Spleen (tissue), 7 donors: ENCODE measurements at regions not wholly inside any gene's neighbourhood (a gene's known extent, or its start where the extent isn't known, plus 50 kb on each side); places are given as distances from the start of the nearest gene placed in this dataset.

Experiments used
- POLR2A ChIP-seq, 3 donors: fragments of 450-650 bp; IDR thresholded peaks; one replicate each; pipeline ENCODE4 v1.5.1; 2017; ENCODE audit warnings: antibody characterized with exemption in 3 of 3, mild to moderate bottlenecking in 1 of 3
- TF ChIP-seq, protein P1 (sequence below), 11 experiments: fragments of 200-600 bp in 7 of 11; fragments of 450-650 bp in 4 of 11; sonication (generic) in 4 of 11; IDR thresholded peaks in 8 of 11; conservative IDR thresholded peaks in 3 of 11; 1 replicate in 7 of 11; 2 replicates in 4 of 11; pipeline versions ENCODE4 v1.4.0 to v1.8.0; 2016 to 2021; ENCODE audit warnings: antibody characterized with exemption in 11 of 11, inconsistent platforms in 4 of 11, mild to moderate bottlenecking in 1 of 11
- donor health status: DM: no; HTN: no; CAD: no; lungs with moderate emphysema.
- donor health status: DM: no; HTN: no; CAD: no.
- donor health status: DM: no; HTN: no; CAD: no.

DNA sequence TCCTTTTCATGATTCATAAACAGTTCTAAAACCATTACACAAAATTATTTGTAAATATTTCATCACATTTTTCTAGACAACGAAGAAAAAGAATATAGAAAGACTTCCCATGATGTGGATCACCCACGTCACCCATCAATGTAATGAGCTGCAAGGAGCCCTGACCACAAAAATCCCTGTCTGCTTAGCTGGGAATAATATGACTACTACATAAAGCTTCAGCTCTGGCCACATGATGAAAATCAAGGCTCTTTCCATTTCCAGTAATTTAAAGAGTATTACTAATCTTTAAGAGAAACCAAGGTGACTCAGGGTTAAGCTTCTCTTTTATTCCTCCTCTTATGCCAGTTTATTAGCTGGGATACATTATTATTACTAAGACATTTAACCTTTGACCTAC, 180.8 kb upstream of the CACNA2D1 start:
- TF ChIP-seq, protein P1, sequence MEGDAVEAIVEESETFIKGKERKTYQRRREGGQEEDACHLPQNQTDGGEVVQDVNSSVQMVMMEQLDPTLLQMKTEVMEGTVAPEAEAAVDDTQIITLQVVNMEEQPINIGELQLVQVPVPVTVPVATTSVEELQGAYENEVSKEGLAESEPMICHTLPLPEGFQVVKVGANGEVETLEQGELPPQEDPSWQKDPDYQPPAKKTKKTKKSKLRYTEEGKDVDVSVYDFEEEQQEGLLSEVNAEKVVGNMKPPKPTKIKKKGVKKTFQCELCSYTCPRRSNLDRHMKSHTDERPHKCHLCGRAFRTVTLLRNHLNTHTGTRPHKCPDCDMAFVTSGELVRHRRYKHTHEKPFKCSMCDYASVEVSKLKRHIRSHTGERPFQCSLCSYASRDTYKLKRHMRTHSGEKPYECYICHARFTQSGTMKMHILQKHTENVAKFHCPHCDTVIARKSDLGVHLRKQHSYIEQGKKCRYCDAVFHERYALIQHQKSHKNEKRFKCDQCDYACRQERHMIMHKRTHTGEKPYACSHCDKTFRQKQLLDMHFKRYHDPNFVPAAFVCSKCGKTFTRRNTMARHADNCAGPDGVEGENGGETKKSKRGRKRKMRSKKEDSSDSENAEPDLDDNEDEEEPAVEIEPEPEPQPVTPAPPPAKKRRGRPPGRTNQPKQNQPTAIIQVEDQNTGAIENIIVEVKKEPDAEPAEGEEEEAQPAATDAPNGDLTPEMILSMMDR (IDR thresholded peaks at IDR 0.05 in 8 of 11, conservative IDR thresholded peaks at IDR 0.05 in 3 of 11), result no peak
- TF ChIP-seq POLR2A (IDR thresholded peaks at IDR 0.05), result no peak
